HepG2 (cell line): ENCODE measurements at regions not wholly inside any gene's neighbourhood (a gene's known extent, or its start where the extent isn't known, plus 50 kb on each side); places are given as distances from the start of the nearest gene placed in this dataset.

Source experiments
- ATAC-seq: fragments of 200-7000 bp; cut with Tn5 transposase; 3 replicates; pipeline ENCODE4 v1.9.1; 2020; ENCODE audit warnings: mild to moderate bottlenecking, moderate library complexity
- BruUV-seq: library from RNA; stranded (reverse); fragments of 400-500 nt; replicated peaks from 2 replicates; lab custom pipeline; 2021; lab: Mats Ljungman, UMichigan
- CTCF ChIA-PET: fragments of 300-600 bp; formaldehyde crosslinking; extraction: SDS; loops from one replicate; lab custom pipeline; 2021; ENCODE audit warnings: low total read pairs, inconsistent platforms, low intra/inter-chr PET ratio; lab: Yijun Ruan, JAX
- POLR2A ChIA-PET: fragments of 350-600 bp; sonication (Branson Sonifier 250); formaldehyde crosslinking; loops from one replicate; lab custom pipeline; 2020; ENCODE audit warnings: antibody characterized with exemption, inconsistent platforms; lab: Yijun Ruan, JAX
- DNase-seq: peaks from one replicate; pipeline ENCODE4 v3.0.0-alpha.2; 2015; ENCODE audit warnings: low spot score
- FAIRE-seq: peaks from 3 replicates; lab custom pipeline; 2011; peaks lifted over from hg19 to GRCh38; lab: Jason Lieb, UNC
- H2AFZ ChIP-seq: one replicate; pipeline ENCODE4 v1.6.1; 2011; ENCODE audit warnings: low read length, inconsistent platforms
- H3K27ac ChIP-seq: fragments of 300-600 bp; 3 replicates; pipeline ENCODE4 v1.8.0; 2011; ENCODE audit warnings: mixed run types, mild to moderate bottlenecking, mixed read lengths, low read length, inconsistent platforms; ENCODE audit not compliant: insufficient read depth; ENCODE audit errors: extremely low read length
- H3K27me3 ChIP-seq, 2 experiments: fragments of 200-600 bp in 1 of 2; 2 replicates in 1 of 2; 3 replicates in 1 of 2; pipeline versions ENCODE4 v1.6.0 to v1.8.0; 2011; ENCODE audit warnings: low read length in 2 of 2, mild to moderate bottlenecking in 2 of 2, moderate library complexity in 2 of 2, inconsistent platforms in 1 of 2; ENCODE audit not compliant: insufficient read depth in 2 of 2, control insufficient read depth in 1 of 2
- H3K36me3 ChIP-seq, 2 experiments: fragments of 200-600 bp in 1 of 2; replicated peaks in 1 of 2; 2 replicates in 1 of 2; 3 replicates in 1 of 2; pipeline versions ENCODE4 v1.5.1 to v1.8.0; 2011; ENCODE audit warnings: low read length in 2 of 2, inconsistent platforms in 1 of 2; ENCODE audit not compliant: insufficient read depth in 2 of 2, control insufficient read depth in 1 of 2
- H3K4me1 ChIP-seq: 2 replicates; pipeline ENCODE4 v1.5.1; 2012; ENCODE audit warnings: low read length, inconsistent platforms; ENCODE audit not compliant: insufficient read depth
- H3K4me2 ChIP-seq: 2 replicates; pipeline ENCODE4 v1.6.0; 2011; ENCODE audit warnings: low read depth, low read length, inconsistent platforms
- H3K4me3 ChIP-seq, 3 experiments: fragments of 200-600 bp in 1 of 3; sonication (generic), shearing (Covaris generic) in 1 of 3; replicated peaks in 1 of 3; 2 replicates each; pipeline ENCODE4 v1.5.1; 2011 to 2016; ENCODE audit warnings: low read length in 3 of 3, inconsistent platforms in 2 of 3, low read depth in 2 of 3, mild to moderate bottlenecking in 2 of 3, control low read depth in 1 of 3, mixed read lengths in 1 of 3; ENCODE audit not compliant: insufficient read depth in 1 of 3
- H3K79me2 ChIP-seq: one replicate; pipeline ENCODE4 v1.6.1; 2011; ENCODE audit warnings: low read length, inconsistent platforms; ENCODE audit not compliant: insufficient read depth
- H3K9ac ChIP-seq: 2 replicates; pipeline ENCODE4 v1.6.0; 2011; ENCODE audit warnings: mild to moderate bottlenecking, low read depth, low read length, inconsistent platforms; ENCODE audit not compliant: insufficient read depth
- H3K9me3 ChIP-seq: 2 replicates; pipeline ENCODE4 v1.5.1; 2012; ENCODE audit warnings: mild to moderate bottlenecking, low read length
- H4K20me1 ChIP-seq: 2 replicates; pipeline ENCODE4 v1.6.0; 2011; ENCODE audit warnings: inconsistent platforms, mild to moderate bottlenecking, low read length, moderate library complexity; ENCODE audit not compliant: insufficient read depth
- AGO2 ChIP-seq: fragments of 200-400 bp; formaldehyde crosslinking; optimal IDR thresholded peaks from 2 replicates; pipeline ENCODE3; 2017; ENCODE audit warnings: mild to moderate bottlenecking, low read depth, low read length, moderate library complexity
- ELF4 ChIP-seq: sonication (generic); formaldehyde crosslinking; IDR thresholded peaks from 2 replicates; pipeline ENCODE4 v1.5.0; 2020; ENCODE audit warnings: missing genetic modification reagents, mild to moderate bottlenecking, moderate library complexity, borderline replicate concordance
- MEIS1 ChIP-seq: sonication (generic); formaldehyde crosslinking; IDR thresholded peaks from 2 replicates; pipeline ENCODE4 v1.9.0; 2021; ENCODE audit warnings: mild to moderate bottlenecking, missing genetic modification reagents, moderate library complexity, borderline replicate concordance
- PLRG1 ChIP-seq: fragments of 450-650 bp; conservative IDR thresholded peaks from 2 replicates; pipeline ENCODE4 v1.6.1; 2016
- TBX3 ChIP-seq: fragments of 450-650 bp; IDR thresholded peaks from 2 replicates; pipeline ENCODE4 v1.6.1; 2017; ENCODE audit warnings: antibody characterized with exemption, mild to moderate bottlenecking, inconsistent platforms, borderline replicate concordance
- YY1 ChIP-seq: IDR thresholded peaks from 2 replicates; pipeline ENCODE4 v1.6.1; 2011; ENCODE audit warnings: low read length, low read depth, moderate library complexity, mild to moderate bottlenecking; ENCODE audit not compliant: insufficient read depth, insufficient replicate concordance
- ZBTB43 ChIP-seq: sonication (generic); formaldehyde crosslinking; conservative IDR thresholded peaks from 2 replicates; pipeline ENCODE4 v1.4.0; 2020; ENCODE audit warnings: missing genetic modification reagents
- ZFP41 ChIP-seq: sonication (generic); formaldehyde crosslinking; IDR thresholded peaks from 2 replicates; pipeline ENCODE4 v1.4.0; 2020; ENCODE audit warnings: mild to moderate bottlenecking, missing genetic modification reagents, borderline replicate concordance
- ZNF24 ChIP-seq: fragments of 450-650 bp; IDR thresholded peaks from 2 replicates; pipeline ENCODE4 v1.6.1; 2017; ENCODE audit warnings: antibody characterized with exemption, mild to moderate bottlenecking
- ZNF251 ChIP-seq: sonication (generic); formaldehyde crosslinking; IDR thresholded peaks from 2 replicates; pipeline ENCODE4 v1.9.0; 2021; ENCODE audit warnings: mild to moderate bottlenecking, missing genetic modification reagents
- ZNF430 ChIP-seq: sonication (generic); formaldehyde crosslinking; IDR thresholded peaks from 2 replicates; pipeline ENCODE4 v1.9.0; 2021; ENCODE audit warnings: mild to moderate bottlenecking, missing genetic modification reagents
- ZNF503 ChIP-seq: sonication (generic); formaldehyde crosslinking; IDR thresholded peaks from 2 replicates; pipeline ENCODE4 v1.4.0; 2020; ENCODE audit warnings: missing genetic modification reagents
- ZNF660 ChIP-seq: sonication (generic); formaldehyde crosslinking; IDR thresholded peaks from 2 replicates; pipeline ENCODE4 v1.5.1; 2020; ENCODE audit warnings: mild to moderate bottlenecking, low read depth, missing genetic modification reagents, borderline replicate concordance
- ZNF790 ChIP-seq: sonication (generic); formaldehyde crosslinking; IDR thresholded peaks from 2 replicates; pipeline ENCODE4 v1.8.0; 2022; ENCODE audit warnings: missing genetic modification reagents, mild to moderate bottlenecking, borderline replicate concordance
- WGBS: methylation state at CpG from one replicate; pipeline ENCODE4 v1.1.6; 2017; ENCODE audit warnings: low lambda C conversion rate; 5-methylcytosine and 5-hydroxymethylcytosine counted together
- in situ Hi-C: cut with HindIII; loops from 2 replicates; pipeline ENCODE4 v1.10.0; 2017; ENCODE audit warnings: low pct_unique_long_range_greater_than_20kb; ENCODE audit not compliant: extremely low pct_ligation_motif_present
- intact Hi-C: fragments of 100-400 bp; cut with micrococcal nuclease; formaldehyde crosslinking; loops from one replicate; pipeline ENCODE4 v1.10.0; 2022; ENCODE audit not compliant: unreplicated experiment
- TF ChIP-seq, protein P1 (sequence below): sonication (generic); formaldehyde crosslinking; IDR thresholded peaks from 2 replicates; pipeline ENCODE4 v1.5.1; 2020; ENCODE audit warnings: missing genetic modification reagents, mild to moderate bottlenecking, borderline replicate concordance

GRCh38 chr13:89899302-89900103 lies 1448.0 kb upstream of the MIR17HG start:
- Histone ChIP-seq H3K9ac (peak overlapping the region; percentile 38; the same call in 1 of the 2 replicates), H4K20me1 (no peaks in the 10 kb centered on the region), H2AFZ (no peak overlapping the region), H3K27me3 (no peaks in the 10 kb centered on the region), H3K79me2 (no peaks in the 10 kb centered on the region), H3K4me1 (peaks cover 37% of the 10 kb centered on the region), H3K27ac (peak overlapping the region; percentile 82), H3K4me3 (peak overlapping the region in 1 of 3 experiments; percentile 26; a peak in 1 of 6 replicates), H3K4me2 (peak overlapping the region; percentile 36), H3K9me3 (no peaks in the 10 kb centered on the region), H3K36me3 (no peaks in the 10 kb centered on the region)
- ChIA-PET CTCF (no interaction called here), POLR2A (interaction anchor here (1.3 kb wide), 1 partner anchor 967 kb away, joined by 6 read pairs; no protein-coding TSS in a partner anchor)
- intact Hi-C loops (loop anchor here (2.0 kb wide), 1 partner anchor 25 kb away; no protein-coding TSS in a partner anchor), in situ Hi-C loops (no loop called here)
- ATAC-seq (peak; percentile 90), DNase-seq (peak; percentile 91), FAIRE-seq (no peak)
- BruUV-seq = no TSS peak
- WGBS = 0% methylated on average over 5 of the region's 5 CpGs
- TF ChIP-seq TBX3 (peak; percentile 64; the same call in 1 of the 2 replicates), PLRG1 (no peak), ZNF503 (CRISPR knock-in tag) (no peak), ELF4 (CRISPR knock-in tag) (no peak), ZBTB43 (CRISPR knock-in tag) (no peak), ZNF660 (CRISPR knock-in tag) (no peak), ZNF24 (peak; percentile 33; the same call in 1 of the 2 replicates), ZNF251 (CRISPR knock-in tag) (no peak), ZFP41 (CRISPR knock-in tag) (no peak), YY1 (no peak), AGO2 (no peak), ZNF430 (no peak), MEIS1 (CRISPR knock-in tag) (no peak), ZNF790 (CRISPR knock-in tag) (no peak)
- TF ChIP-seq, protein P1, sequence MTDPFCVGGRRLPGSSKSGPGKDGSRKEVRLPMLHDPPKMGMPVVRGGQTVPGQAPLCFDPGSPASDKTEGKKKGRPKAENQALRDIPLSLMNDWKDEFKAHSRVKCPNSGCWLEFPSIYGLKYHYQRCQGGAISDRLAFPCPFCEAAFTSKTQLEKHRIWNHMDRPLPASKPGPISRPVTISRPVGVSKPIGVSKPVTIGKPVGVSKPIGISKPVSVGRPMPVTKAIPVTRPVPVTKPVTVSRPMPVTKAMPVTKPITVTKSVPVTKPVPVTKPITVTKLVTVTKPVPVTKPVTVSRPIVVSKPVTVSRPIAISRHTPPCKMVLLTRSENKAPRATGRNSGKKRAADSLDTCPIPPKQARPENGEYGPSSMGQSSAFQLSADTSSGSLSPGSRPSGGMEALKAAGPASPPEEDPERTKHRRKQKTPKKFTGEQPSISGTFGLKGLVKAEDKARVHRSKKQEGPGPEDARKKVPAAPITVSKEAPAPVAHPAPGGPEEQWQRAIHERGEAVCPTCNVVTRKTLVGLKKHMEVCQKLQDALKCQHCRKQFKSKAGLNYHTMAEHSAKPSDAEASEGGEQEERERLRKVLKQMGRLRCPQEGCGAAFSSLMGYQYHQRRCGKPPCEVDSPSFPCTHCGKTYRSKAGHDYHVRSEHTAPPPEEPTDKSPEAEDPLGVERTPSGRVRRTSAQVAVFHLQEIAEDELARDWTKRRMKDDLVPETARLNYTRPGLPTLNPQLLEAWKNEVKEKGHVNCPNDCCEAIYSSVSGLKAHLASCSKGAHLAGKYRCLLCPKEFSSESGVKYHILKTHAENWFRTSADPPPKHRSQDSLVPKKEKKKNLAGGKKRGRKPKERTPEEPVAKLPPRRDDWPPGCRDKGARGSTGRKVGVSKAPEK (CRISPR knock-in tag) = no peak
